Neural crest cell (in vitro differentiated cells): ENCODE measurements at regions not wholly inside any gene's neighbourhood (a gene's known extent, or its start where the extent isn't known, plus 50 kb on each side); places are given as distances from the start of the nearest gene placed in this dataset.

Experiments
- DNase-seq: peaks from one replicate; pipeline ENCODE4 v3.0.0; 2021; ENCODE audit warnings: low read depth, mixed read lengths, low spot score
- H3K27ac Mint-ChIP-seq: one replicate; pipeline ENCODE4 v1.8.0; 2021; ENCODE audit warnings: mild to moderate bottlenecking, mixed read lengths; ENCODE audit not compliant: unreplicated experiment
- H3K27me3 Mint-ChIP-seq: 2 replicates; pipeline ENCODE4 v1.8.0; 2021; ENCODE audit warnings: low read depth, mild to moderate bottlenecking, mixed read lengths
- H3K36me3 Mint-ChIP-seq: 2 replicates; pipeline ENCODE4 v1.8.0; 2021; ENCODE audit warnings: low read depth, mild to moderate bottlenecking, mixed read lengths
- H3K4me1 Mint-ChIP-seq: 2 replicates; pipeline ENCODE4 v1.8.0; 2021; ENCODE audit warnings: mixed read lengths
- H3K4me3 Mint-ChIP-seq: one replicate; pipeline ENCODE4 v1.8.0; 2021; ENCODE audit warnings: mild to moderate bottlenecking, mixed read lengths
- H3K9me3 Mint-ChIP-seq: 2 replicates; pipeline ENCODE4 v1.8.0; 2021; ENCODE audit warnings: mixed read lengths
- TF ChIP-seq, protein P1 (sequence below): fragments of 200-600 bp; sonication (generic); conservative IDR thresholded peaks from 2 replicates; pipeline ENCODE4 v1.5.0; 2021; ENCODE audit warnings: antibody characterized with exemption, mild to moderate bottlenecking

- Mint-ChIP-seq H3K9me3 (no peaks in the 10 kb centered on the region), H3K27ac (no peak overlapping the region), H3K27me3 (no peaks in the 10 kb centered on the region), H3K4me1 (no peaks in the 10 kb centered on the region), H3K36me3 (no peaks in the 10 kb centered on the region), H3K4me3 (no peak overlapping the region)
- TF ChIP-seq, protein P1, sequence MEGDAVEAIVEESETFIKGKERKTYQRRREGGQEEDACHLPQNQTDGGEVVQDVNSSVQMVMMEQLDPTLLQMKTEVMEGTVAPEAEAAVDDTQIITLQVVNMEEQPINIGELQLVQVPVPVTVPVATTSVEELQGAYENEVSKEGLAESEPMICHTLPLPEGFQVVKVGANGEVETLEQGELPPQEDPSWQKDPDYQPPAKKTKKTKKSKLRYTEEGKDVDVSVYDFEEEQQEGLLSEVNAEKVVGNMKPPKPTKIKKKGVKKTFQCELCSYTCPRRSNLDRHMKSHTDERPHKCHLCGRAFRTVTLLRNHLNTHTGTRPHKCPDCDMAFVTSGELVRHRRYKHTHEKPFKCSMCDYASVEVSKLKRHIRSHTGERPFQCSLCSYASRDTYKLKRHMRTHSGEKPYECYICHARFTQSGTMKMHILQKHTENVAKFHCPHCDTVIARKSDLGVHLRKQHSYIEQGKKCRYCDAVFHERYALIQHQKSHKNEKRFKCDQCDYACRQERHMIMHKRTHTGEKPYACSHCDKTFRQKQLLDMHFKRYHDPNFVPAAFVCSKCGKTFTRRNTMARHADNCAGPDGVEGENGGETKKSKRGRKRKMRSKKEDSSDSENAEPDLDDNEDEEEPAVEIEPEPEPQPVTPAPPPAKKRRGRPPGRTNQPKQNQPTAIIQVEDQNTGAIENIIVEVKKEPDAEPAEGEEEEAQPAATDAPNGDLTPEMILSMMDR = no peak
- DNase-seq = no peak
Measured at GRCh38 chr3:166360720-166361119, 523.5 kb upstream of the BCHE start.

DNA sequence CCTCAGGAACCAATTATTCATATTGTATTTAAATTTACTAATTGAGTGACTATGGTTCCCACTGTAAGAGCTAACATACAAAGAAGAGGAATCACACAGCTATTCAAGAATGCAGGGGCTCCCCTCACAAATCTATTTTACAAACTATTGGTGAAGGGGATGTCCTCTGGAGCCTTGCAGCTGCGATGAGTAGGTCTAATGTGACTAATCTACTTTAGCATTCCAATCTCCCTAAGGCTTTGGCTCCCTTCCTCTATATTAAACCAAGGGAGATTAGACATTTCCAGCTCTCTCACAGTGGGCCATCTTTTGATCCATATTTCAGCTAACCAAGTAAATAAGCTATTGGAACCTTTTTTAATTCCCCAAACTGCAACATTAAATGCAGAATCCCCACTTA, 514.2 kb upstream of the BCHE start:
- no peaks in the 10 kb centered on the region for H3K27me3 Mint-ChIP-seq
- peaks cover 3% of the 10 kb centered on the region for H3K36me3 Mint-ChIP-seq
- TF ChIP-seq, protein P1 = no peak
- peaks cover 21% of the 10 kb centered on the region for H3K9me3 Mint-ChIP-seq
- no peak overlapping the region for H3K4me3 Mint-ChIP-seq
- no peak for DNase-seq
- no peaks in the 10 kb centered on the region for H3K4me1 Mint-ChIP-seq
- H3K27ac Mint-ChIP-seq = no peak overlapping the region

- H3K27ac Mint-ChIP-seq = no peak overlapping the region
Measured at GRCh38 chr3:166340604-166341266, 503.5 kb upstream of the BCHE start.

GRCh38 chr3:166324401-166324800, 487.2 kb upstream of the BCHE start:
- DNase-seq = no peak
- H3K36me3 Mint-ChIP-seq = no peaks in the 10 kb centered on the region
- TF ChIP-seq, protein P1 = no peak
- H3K4me3 Mint-ChIP-seq = no peak overlapping the region
- no peaks in the 10 kb centered on the region for H3K27me3 Mint-ChIP-seq
- no peaks in the 10 kb centered on the region for H3K4me1 Mint-ChIP-seq
- H3K27ac Mint-ChIP-seq = no peak overlapping the region
- H3K9me3 Mint-ChIP-seq = peaks cover 3% of the 10 kb centered on the region

More at GRCh38 chr3:166340604-166341266, 503.5 kb upstream of the BCHE start:
- no peak for DNase-seq
- H3K4me1 Mint-ChIP-seq = no peaks in the 10 kb centered on the region
- no peaks in the 10 kb centered on the region for H3K27me3 Mint-ChIP-seq
- no peak overlapping the region for H3K4me3 Mint-ChIP-seq
- H3K9me3 Mint-ChIP-seq = peaks cover 4% of the 10 kb centered on the region
- peaks cover 3% of the 10 kb centered on the region for H3K36me3 Mint-ChIP-seq
- TF ChIP-seq, protein P1 = no peak

GRCh38 chr3:166322391-166322790, 485.2 kb upstream of the BCHE start:
- DNase-seq = no peak
- H3K4me1 Mint-ChIP-seq = no peaks in the 10 kb centered on the region
- H3K4me3 Mint-ChIP-seq = no peak overlapping the region
- no peak overlapping the region for H3K27ac Mint-ChIP-seq
- TF ChIP-seq, protein P1 = no peak
- H3K9me3 Mint-ChIP-seq = peaks cover 3% of the 10 kb centered on the region
- no peaks in the 10 kb centered on the region for H3K27me3 Mint-ChIP-seq
- no peaks in the 10 kb centered on the region for H3K36me3 Mint-ChIP-seq
